ENCODE measurements at regions not wholly inside any gene's neighbourhood (a gene's known extent, or its start where the extent isn't known, plus 50 kb on each side); places are given as distances from the start of the nearest gene placed in this dataset.
"Not testable (repeated sequence)": the region's sequence is repeated elsewhere in the genome, so short reads cannot be mapped to it uniquely, and the experiment has no call there.

DNA sequence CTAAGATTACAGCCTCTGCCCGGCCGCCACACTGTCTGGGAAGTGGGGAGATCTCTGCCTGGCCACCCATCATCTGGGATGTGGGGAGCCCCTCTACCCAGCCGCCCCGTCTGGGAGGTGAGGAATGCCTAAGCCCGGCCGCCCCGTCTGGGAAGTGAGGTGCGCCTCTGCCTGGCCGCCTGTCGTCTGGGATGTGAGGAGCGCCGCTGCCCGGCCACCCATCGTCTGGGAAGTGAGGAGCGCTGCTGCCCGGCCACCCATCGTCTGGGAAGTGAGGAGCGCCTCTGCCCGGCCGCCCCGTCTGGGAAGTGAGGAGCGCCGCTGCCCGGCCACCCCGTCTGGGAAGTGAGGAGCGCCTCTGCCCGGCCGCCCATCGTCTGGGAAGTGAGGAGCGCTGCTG, 135.9 kb upstream of the PROKR2 start:
- not testable (repeated sequence) for DNase-seq (ENCODE audit: low read depth in 2 of 2)

DNA sequence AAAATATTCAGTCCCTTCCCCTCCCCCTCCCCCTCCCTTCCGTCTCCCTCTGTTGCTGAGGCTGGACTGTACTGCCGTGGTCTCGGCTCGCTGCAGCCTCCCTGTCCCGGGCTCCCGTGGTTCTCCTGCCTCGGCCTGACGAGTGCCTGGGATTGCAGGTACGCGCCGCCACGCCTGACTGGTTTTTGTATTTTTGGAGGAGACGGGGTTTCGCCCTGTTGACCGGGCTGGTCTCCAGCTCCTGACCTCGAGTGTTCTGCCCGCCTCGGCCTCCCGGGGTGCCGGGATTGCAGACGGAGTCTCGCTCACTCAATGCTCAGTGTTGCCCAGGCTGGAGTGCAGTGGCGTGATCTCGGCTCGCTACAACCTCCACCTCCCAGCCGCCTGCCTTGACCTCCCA, 135.5 kb upstream of the PROKR2 start:
- DNase-seq (ENCODE audit: low read depth in 2 of 2) = not testable (repeated sequence)

DNA sequence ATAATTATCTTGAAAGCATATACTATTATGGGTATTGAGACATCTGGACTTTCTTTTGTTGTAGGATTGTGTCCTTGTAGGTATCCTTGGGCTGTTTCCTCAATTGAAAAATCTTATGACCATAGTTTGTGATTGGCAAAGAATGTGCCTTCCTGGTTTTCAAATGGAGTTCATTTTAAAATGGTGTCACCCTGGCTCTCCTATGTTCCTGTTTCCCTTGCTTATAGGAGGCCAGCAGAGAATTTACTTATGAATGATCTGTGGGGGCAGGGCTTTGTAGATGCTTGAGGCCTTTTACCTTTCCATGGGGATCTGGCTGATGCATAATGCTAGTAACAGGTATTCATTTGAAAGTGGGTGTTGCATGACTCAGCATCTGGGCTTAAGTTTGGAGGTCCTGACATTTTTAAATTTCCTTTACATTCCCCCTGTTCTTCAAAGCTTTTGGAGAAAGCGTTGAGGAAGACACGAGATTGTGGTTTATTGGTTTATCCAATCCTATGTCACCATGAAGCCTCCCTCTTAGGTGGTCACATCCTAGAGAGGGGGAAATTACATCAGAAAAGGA, 135.0 kb upstream of the PROKR2 start:
- DNase-seq (ENCODE audit: low read depth in 2 of 2) = no peak

DNA sequence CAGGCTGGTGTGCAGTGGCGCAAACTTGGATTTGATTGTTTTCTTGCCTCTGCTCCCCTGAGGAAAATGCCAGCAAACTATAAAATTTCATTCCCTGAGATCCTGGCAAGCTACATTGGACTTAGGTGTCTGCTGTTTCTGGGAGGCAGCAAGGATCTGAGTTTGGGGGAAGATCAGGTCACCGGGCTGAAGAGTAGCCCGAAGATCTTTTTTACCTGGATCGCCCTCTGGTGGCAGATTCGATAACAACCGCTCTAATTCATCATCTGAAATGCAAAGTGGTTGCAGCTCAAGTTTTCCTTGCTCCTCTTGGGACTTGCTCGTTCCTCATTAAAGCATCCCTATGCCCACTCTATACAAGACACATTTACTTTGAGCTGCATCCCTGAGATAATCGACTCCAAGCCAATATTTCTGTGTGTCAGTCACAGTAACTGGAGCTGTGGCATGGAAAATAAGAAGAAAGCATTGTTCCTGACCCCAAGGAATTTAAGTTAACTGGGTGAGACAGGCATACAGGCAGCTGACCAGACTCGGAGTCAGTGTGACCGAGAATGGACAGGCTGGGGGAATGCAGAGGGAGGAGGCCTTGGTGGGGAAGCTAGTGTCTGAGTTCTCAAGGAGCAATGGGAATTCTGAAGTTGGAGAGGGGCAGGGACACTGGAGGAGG, 131.8 kb upstream of the PROKR2 start:
- peak; percentile 35 to 37 for DNase-seq (ENCODE audit: low read depth in 2 of 2)

DNA sequence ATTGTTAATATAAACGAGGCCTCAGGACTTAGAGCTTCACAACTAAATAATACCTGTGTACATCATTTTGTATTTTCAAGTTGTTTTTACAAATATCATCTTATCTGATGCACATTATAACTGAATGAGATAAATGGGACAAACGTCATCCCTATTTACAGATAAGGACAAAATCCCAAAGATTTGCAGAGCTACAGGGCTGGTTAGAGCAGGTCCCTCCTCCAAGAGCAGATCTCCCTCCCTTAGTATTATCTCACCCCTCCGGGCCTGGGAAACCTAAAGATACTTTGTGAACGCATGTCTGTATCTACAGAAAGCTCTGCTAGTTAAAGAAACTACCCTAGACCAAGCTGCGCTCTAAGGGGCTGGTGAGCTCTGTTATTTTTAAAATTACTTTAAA, 130.4 kb upstream of the PROKR2 start:
- no peak for DNase-seq (ENCODE audit: low read depth in 2 of 2)

DNA sequence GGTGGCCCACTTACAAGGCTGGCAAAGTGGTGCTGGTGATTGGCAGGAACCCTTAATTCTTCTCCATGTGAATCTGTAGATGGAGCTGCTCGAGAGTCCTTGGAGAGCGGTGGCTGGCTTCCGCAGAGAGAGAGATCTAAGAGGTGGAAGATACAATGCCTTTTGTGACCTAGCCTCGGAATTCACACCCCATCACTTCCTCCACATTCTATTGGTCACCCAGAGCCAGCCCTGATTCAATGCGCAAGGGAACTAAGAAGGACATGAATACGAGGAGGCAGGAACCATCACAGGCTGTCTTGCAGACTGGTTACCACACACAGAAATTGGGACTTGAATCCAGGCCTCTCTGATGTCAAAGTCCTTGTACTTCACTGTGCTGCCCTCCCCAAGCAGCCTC, 128.9 kb upstream of the PROKR2 start:
- no peak for DNase-seq (ENCODE audit: low read depth in 2 of 2)

DNA sequence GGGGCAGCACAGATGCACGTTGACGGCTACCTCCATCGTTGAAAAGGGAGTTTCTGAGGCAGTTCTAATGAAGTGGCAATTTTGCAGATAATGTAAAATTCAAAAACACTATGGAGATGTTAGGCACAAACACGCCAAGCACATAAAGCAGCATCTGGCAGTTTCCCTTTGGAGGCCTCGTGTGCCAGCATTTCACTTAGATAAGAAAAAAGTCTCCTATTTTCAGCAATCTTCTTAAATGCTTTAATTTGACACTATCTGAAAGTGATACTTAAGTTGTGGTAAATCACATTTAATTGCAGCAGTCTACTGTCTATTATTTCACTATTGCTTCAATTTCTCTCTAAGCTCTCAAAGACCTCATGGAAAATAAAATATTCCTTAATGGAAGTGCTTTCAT, 125.3 kb upstream of the PROKR2 start:
- no peak for DNase-seq (ENCODE audit: low read depth in 2 of 2)

DNA sequence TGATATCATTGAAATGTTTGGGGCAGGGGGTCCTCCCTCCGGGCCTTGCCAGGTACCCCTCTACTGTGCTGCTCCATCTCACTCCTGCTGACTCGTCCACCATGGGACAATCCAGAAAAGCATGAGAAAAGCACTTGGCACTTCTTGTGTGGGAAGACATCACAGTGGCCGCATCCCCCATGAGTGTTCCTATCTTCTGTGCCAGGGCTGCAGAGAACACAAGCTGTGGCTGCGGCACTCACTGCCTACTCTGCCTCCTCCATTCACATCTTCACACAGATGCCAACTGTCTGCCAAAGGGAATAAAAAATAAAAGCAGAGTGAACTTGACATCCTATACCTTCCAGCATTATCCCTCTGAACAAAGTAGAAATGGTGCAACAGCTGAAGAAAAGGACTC, 117.4 kb upstream of the PROKR2 start:
- no peak for DNase-seq (ENCODE audit: low read depth in 2 of 2)

DNA sequence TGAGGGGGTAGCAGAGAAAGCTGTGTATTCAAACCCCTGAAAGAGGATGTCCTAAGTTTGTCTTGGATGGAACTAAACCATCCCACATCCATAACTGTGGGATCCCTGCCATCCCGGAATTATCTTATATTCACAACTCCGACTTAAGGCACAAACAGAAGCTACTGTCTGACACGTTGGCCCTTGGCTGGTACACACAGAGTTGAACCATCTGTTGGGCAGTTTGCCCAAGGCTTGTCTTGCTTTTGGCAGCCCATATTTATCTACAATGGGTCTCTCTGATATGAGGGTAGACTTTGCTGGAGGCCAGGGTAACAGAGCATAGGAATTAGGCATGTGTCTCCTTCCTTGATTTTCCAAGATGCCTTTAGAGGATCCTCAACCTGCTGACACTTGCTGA, 116.6 kb upstream of the PROKR2 start:
- DNase-seq (ENCODE audit: low read depth in 2 of 2) = no peak

DNA sequence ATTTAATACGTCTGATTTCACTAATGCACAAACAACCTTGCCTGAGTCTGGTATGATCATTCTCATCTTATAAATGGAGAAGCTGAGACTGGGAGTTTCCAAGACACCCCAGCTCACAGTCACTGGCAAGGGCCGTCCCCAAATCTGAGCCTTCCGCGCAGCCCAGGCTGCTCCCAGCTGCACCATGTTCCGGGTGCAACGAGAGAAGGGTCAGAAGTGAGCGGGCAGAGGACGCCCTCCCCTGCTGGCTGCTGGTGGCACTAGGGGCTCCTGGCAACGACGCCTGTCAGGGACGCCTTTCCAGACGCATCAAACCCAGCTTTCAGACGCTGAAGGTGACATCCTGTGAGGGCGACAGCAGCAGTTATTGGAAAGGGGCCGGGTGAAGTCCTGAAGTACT, 115.3 kb upstream of the PROKR2 start:
- DNase-seq (ENCODE audit: low read depth in 2 of 2) = no peak

DNA sequence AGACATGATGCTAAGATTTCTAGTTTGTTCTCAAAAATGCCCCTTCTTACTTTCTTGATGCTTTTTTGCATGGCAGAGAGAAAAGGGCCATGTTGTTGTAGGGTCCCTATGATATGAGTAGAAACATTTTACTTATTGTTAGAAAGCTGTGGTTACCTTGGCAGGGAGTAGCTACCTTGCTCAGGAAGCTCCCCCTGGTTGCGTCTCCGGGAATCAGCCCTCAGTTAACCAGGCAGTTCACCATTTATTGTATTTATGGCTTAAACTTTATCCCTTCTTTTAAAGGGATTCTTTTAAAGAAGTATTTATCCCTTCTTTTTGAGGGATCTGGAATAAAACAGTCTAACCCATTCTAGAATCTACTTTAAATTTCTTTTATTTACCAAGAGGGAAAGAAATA, 113.9 kb upstream of the PROKR2 start:
- DNase-seq (ENCODE audit: low read depth in 2 of 2) = no peak

DNA sequence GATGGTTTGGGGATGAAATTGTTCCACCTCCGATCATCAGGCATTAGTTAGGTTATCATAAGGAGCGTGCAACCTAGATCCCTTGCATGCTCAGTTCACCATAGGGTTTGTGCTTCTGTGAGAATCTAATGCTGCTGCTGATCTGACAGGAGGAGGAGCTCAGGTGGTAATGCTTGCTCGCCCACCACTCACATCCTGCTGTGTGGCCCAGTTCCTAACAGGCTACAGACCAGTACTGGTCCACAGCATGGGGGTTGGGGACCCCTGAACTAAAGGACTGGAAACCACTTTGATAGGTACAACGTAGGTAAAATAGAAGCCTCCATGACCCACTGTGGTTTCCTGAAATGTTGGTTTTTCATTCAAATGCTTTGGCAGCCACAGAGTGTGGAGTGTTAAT, 109.3 kb upstream of the PROKR2 start:
- no peak for DNase-seq (ENCODE audit: low read depth in 2 of 2)

DNA sequence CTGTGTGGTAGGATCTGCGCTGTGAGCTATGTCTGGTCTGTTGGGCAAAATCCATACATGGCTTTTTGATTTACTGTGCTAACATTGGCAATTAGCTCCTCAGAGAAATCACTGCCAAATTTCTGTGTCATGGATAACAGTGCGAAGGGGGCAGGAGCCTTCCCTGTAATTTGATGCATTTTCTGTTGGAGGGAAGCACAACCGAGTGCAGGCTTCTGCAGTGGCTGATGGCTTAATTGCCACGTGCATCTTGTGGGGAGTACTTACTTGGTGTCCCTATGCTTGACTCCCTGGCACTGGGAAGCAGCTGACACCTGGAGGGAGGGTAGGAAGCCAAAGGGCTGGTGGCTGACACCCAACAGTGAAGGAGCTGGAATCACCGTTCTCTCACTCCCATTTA, 99.3 kb upstream of the PROKR2 start:
- DNase-seq (ENCODE audit: low read depth in 2 of 2) = no peak

DNA sequence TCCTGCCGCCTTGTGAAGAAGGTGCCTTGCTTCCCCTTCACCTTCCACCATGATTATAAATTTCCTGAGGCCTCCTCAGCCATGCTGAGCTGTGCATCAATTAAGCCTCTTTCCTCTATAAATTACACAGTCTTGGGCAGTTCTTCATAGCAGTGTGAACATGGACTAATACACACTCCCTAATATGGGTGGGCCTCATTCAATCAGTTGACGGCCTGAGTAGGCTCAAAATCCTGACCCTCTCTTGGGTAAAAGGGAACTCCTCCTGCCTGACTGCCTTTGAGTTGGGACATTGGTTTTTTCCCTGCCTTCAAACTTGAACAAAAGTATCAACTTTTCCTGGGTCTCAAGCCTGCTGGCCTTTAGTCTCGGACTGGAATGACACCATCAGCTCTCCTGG, 96.6 kb upstream of the PROKR2 start:
- DNase-seq (ENCODE audit: low read depth in 2 of 2) = no peak

DNA sequence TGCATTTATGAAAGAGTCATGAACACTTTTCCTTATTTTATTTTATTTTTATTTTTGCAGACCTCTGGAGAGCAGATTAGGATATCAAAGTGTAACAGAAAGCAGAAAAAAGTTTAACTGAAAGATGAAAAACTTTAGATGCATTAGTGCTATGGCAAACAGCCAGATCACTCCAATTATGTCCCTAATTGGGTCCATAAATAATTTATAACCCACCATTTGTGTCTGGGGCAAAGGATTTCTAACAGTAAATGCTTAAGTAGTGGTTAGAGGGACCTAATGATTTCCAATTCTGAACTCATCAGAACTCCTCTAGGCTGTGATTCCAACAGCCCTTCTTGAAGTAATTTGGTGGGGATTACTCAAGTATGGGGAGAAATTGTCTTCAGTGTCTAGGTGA, 93.7 kb upstream of the PROKR2 start:
- DNase-seq (ENCODE audit: low read depth in 2 of 2) = no peak

DNA sequence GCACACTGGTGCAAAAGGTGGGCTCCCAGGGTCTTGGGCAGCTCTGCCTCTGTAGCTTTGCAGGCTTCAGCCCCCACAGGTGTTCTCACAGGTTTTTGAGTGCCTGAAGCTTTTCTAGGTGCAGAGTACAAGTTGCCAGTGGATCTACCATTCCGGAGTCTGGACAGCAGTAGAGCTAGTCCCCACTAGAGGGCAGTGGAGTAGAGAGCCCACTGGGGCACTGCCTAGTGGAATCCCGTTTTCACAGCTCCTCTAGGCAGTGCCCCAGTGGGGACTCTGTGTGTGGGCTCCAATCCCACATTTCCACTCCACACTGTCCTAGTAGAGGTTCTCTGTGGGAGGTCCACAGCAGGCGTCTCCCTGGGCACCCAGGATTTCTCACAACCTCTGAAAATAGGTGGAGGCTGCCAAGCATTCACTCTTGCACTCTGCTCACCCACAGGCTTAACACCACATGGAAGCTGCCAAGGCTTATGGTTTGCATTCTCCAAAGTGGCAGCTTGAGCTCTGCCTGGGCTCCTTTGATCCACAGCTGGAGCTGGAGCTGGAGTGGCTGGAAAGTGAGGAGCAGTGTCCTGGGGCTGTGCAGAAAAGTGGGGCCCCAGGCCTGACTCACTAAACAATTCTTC, 86.3 kb upstream of the PROKR2 start:
- peak in 1 of 2 donors; percentile 12 for DNase-seq (ENCODE audit: low read depth in 2 of 2)

DNA sequence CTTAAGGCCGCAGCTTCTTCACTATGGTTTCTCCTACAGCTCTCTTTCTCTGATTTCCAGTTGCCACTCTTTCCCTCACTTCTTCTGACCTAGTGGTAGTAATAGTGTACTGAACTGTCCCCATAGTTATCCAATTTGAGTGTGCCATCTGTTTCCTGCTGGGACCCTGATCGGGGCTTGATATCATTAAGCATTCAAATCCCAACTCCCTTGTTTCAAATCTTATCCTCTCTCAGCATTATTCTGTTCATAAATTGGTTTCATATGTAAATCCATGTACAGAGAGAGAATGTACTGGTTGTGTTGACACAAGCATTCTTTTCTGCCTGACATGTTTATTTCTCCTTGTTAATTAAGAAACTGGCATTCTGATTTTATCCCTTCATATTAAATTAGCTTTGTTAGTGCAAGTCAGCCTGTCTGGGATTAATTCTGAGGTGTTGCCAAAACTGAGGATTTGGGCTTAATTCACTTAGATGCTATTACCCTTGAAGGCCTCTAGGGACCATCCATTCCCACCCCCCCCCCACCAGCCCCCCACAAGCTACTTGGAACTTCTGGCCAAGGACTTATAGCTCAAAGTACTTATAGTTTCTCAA, 84.6 kb upstream of the PROKR2 start:
- no peak for DNase-seq (ENCODE audit: low read depth in 2 of 2)

DNA sequence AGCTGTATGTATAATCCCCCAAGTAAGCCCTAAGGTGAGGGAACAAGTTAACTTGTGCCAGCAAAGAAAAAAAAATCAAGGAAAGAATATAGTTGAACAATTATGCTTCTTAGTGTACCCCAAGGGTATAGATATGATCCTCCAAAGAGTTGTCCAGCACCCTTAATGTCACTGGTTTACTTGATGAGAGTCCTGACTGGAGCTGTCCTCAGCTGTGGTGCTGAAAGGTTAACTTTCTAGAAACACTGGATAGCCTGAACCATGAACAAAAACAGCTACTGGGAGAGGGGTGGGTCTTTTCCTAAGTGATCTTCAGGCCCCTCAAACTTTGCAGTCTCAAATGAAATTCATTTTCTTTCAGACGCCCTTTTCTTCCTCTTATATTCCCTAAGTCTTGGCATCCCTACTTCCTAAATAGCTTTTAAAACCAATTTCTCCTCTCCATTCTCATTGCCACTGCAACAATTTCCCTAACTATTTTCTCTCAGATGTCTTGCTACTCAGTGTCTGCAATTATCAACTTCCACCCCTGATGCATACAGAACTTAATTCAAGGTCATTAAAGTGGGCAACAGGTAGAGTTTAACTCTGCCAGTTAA, 83.5 kb upstream of the PROKR2 start:
- no peak for DNase-seq (ENCODE audit: low read depth in 2 of 2)

DNA sequence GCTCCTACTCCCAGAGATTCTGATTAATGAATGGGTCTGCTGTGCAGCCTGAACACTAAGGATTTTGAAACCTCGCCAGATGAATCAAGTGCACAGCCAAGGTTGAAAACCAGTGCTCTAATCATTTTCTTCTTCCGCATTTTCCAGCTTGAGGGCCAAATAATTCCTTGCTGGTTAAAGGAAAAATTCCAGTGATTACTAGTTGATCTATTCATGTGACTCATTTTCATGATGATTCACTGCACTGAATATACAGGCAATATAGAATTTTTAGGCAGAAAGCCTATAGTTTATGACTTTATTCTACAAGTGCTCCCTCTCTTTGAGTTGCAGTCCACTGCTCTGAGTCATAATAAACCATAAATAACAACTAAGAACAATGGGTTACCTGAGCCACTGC, 80.6 kb upstream of the PROKR2 start:
- DNase-seq (ENCODE audit: low read depth in 2 of 2) = no peak

DNA sequence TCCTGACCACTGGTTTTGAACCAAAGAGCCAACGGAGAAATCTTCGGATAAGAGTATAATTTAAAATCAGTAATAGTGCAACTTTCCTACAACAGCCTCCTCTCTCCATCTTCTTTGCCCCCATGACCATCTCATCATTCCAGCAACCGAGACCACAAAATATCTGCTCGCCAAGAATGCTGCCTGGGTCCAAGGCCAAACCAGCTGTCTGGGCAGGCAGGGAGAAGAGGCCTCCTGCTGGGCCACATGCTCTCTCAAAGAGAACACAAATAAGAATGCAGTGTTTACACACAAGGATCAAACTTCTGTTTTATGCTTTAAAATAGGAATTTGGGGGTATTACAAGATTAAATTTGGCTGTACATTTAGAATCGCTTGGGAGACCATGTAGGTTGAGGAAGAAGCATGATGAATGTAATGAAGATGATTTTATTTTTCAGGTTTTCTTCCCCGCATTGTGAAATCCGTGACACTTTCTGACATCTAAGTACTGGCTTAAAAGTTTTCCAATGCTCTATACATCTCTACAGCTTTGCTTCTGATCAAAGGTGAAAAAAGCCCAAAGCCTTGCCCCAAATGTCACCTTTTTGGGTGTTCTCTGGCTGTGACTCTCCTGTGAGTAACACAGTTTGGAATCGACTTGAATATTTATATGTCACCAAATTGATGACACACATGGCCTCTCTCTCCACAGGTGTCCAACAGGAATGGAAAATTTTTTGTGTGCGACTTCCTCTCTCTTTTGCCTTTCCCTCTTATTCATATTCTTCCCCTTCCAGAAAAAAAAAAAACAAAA, 79.4 kb upstream of the PROKR2 start:
- no peak for DNase-seq (ENCODE audit: low read depth in 2 of 2)

DNA sequence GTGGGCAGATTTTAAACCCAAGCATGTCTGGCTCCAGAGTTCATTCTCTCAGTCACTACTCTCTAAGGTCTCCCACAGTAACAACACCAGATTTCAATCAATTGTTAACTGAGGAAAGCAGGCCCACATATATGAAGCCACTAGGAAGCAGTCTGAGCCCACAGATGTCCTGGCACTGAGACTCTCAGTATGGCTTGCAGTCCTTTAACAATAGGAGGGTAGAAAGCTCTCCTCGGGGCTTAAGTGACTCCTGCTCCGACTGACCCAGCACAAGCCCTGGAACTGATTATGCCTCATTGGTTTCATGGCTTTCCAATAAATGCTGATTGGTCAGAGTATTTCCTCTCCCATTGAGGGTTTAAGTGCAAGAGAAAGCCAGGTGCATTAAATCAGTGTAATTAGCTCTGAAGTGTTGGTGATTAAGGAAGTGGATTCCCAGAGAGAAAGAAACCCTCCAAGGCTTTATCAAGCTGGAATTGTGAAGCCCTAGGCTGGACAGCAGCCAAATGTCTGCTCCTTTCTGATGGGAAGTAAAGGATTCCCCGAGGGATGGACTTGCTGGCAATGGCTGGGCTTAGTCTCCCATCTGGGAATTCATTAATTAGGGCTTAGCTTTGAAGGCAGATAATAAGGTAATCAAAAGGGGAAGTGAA, 76.6 kb upstream of the PROKR2 start:
- no peak for DNase-seq (ENCODE audit: low read depth in 2 of 2)
